ENCODE measurements at regions not wholly inside any gene's neighbourhood (a gene's known extent, or its start where the extent isn't known, plus 50 kb on each side); places are given as distances from the start of the nearest gene placed in this dataset.

DNA sequence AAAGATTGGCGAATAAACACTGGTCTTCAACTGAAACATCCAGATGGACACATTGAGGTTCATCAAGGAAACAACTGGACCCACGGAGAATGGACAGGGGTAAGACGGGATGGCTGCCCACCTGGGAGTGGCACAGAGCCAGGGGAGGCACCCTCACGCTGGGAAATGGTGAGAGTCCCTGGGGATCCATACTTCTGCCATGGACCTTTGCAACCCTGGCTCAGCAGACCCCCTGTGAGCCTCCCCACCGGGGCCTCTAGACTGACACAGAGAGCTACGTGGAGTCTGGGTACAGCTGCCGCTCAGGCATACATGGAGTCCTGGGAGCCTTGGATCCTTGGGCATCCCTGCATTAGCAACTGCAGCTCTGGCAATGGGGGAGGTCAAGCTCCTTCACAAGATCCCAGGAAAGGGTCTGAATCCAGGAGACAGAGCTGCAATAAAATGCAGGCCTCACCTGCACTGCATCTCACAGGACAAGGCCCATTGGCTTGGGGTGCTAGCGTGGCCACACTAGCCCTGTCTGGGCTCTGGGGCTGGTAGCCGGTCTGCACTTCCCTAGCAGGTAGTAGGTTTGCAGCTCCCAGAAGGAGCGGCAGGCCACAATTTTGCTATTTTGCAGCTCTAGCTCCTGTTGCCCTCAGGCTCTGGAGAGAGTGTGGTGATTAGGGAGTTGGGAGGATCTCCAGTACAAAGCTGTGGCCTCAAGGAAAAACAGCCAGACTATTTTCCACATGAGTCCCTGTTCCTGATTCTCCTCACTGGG lies 496.4 kb upstream of the LRRC4C start:
- no peak for DNase-seq (ENCODE audit: low read depth in 3 of 3, low spot score in 2 of 3)

DNA sequence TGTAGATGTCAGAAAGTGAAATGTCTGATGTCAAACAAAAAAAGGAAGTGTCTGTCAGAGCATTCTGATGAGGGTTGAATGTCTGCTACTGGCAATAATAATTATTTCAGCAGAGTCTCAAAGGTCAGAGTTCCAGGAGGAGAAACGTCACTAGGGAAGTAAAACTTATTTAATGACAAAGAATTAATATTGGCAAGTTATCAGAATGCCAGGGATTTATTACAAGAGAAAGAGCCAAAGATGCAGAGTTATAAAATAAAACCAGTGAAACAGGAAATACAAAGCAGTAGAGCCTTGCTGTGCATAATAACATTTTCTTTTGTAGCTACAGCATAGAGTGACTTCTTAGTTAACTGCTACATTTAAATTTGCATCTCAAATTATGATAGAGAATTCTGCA lies 504.0 kb upstream of the LRRC4C start:
- no peak for DNase-seq (ENCODE audit: low read depth in 3 of 3, low spot score in 2 of 3)

DNA sequence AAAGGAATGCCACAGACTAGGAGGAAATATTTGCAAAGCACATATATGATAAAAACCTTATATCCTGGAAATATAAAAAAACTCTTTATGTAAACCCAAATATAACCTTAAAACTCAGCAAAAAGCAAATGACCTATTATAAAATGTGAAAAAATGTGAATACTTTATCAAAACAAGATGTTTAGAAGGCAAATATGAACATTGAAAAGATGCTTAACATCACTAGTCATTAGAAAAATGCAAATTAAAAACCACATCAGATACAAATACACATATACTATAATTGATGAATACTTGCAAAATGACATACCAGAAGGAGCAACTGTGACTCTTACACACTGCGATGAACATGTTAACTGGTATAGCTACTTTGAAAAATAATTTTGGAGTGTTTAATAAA lies 511.2 kb upstream of the LRRC4C start:
- no peak for DNase-seq (ENCODE audit: low read depth in 3 of 3, low spot score in 2 of 3)

DNA sequence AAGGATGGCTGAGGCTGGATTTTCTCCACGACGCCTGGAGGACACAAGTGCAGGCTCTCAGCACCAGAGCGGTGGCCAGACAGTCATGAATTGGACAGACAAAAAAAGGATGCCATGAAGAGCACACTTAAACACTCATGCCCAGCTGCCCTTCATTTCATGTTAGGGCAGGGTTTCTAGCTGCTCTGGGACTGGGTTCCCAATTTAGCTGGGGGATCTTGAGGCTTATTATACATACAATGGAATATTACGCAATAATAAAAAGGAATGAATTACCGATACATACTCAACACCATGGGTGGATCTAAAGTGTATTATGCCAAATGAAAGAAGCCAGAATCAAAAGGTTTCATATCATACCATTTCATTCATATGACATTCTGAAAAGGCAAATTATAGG lies 512.1 kb upstream of the LRRC4C start:
- DNase-seq (ENCODE audit: low read depth in 3 of 3, low spot score in 2 of 3): no peak

DNA sequence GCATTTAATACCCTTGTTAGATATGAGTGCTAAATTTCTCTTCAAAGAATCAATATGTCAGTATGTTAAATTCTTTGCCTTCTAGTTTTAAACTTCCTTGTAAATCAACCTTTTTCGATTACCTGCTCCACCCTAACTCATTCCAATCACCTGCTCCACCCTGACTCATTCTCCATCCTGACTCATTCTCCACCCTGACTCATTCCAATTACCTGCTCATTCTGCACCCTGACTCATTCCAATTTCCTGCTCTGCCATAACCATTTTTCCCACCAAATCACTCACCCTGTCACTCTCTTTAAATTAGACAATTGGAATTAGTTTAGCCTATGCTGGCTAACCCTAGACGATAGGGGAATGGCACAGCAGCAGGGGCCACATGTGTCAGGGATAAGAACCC lies 519.5 kb upstream of the LRRC4C start:
- no peak for DNase-seq (ENCODE audit: low read depth in 3 of 3, low spot score in 2 of 3)

DNA sequence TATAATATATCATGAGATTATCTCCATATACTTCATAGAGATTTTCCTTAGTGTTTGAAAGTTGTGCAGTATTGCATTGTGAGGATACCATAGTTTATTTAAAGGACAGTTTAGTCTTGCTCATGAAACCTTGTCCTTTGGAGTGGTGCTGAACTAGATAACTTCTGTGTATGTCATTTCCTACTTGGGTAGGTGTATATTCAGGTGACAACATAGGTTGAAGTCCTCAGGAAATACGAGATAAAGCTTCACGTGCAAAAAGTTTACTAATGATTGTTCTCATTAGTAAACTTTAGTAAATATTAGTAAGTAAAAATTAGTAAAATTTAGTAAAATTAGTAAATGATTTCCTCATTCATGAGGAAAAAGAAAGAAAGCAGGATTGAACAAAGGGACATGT lies 521.3 kb upstream of the LRRC4C start:
- DNase-seq (ENCODE audit: low read depth in 3 of 3, low spot score in 2 of 3): no peak

DNA sequence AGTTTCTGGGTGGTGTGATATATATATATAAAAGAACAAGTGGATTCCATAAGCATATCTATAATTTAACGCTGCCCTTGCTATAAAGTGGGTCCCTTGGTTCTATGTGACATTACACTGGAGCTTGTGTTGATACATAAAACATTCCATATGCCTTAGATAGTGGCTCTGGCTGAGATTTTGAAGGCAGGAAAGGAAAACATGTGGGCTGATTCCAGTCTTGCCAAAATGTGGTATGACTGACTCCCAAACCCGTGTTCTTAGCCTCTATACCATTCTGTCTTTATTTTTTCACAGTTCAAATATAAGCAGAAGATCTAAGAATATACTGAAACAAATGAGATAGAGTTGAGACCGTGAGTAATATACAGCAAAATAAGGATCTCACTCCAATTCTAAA lies 522.8 kb upstream of the LRRC4C start:
- DNase-seq (ENCODE audit: low read depth in 3 of 3, low spot score in 2 of 3): no peak

DNA sequence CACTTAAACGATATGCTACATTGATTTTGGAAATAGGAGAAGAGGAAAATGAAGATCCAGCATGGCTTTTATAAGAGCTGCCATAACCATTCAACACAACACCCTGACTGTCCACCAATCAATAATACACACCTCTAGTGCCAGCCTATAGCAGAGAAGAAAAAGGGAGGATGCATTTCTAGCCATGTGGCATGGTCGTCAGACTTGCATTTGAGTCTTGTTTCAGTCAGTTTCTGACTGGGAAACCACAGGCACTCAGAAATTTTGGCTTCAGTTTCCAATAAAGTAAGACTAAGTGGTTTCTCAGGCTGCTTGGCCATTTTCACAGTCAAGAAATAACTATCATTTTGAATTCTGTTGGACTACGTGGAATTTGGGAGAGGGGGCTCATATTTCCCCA lies 523.5 kb upstream of the LRRC4C start:
- no peak for DNase-seq (ENCODE audit: low read depth in 3 of 3, low spot score in 2 of 3)

DNA sequence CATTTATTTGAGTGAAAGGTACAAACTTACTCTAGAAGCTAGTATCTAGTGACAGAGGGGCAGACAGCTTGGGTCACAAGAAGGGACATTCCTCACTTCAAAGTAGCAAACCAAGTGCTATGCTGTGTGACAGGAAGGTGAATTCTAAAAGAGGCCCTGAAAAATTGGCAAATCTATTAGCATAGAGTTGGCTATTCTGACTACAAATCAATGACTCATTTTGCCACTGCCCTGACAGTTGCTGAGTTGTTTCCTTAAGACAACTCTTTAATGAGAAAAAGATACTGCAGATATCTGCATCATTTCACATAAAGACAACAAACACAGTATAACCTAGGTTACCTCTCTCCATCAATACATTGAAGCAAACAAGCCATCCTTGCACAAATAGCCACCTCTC lies 524.0 kb upstream of the LRRC4C start:
- DNase-seq (ENCODE audit: low read depth in 3 of 3, low spot score in 2 of 3): no peak

DNA sequence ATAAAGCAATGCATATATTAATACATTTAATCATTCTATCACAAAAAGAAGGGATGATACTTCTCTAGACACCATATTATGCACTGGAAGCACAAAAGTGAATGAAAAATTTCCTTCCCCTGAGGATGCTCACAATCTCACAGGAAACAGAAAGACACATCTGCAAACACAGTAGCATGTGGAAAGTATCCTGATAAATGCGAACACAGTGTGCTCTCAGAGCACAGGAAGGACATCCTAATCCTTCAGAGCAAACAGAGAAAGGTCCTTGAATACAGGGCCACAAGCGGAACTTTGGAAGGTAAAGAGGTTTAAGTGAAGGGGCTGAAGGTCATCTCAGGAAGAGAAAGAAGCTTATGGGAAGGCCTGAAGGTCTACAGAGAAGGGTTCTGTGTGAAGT lies 524.6 kb upstream of the LRRC4C start:
- no peak for DNase-seq (ENCODE audit: low read depth in 3 of 3, low spot score in 2 of 3)

DNA sequence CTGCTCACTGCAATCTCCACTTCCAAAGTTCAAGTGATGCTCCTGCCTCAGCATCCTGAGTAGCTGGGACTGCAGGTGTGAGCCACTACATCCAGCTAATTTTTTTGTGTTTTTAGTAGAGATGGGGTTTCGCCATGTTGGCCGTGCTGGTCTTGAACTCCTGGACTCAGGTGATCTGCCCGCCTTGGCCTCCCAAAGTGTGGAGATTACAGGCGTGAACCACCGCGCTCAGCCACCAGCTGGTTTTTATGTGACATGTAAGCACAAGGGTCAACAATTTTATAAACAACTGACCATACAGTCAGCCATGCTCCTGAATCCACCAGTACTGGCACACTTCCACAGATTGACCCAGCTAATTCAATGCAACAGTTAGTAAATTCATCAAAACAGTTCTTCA lies 526.3 kb upstream of the LRRC4C start:
- no peak for DNase-seq (ENCODE audit: low read depth in 3 of 3, low spot score in 2 of 3)

DNA sequence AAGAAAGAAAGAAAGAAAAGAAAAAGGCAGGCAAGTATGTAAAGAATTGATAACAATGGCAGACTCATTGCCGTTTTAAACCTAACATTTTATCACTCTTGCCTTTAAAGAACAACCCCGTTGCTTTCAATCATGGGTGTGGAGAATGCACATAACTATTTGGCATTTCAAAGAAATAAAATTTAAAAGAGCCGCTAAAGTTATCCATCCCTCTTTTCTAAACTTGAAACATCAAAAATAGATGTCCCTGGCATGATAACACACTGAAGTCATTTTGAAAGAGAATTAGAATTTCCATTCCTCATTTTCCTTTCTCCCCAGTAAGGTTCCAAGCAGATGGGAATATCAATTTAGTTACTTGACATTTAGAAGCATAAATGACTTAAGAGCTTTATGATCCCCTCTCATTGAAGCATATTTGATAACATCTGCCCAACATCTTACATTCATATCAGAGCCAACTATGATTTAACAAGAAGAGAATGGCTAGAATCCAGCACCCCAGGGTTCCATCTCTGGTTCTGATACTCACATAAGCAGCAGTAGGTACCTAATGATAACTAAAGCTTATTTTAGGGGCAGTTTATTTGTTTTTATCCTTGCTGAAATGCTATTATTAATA lies 529.6 kb upstream of the LRRC4C start:
- DNase-seq (ENCODE audit: low read depth in 3 of 3, low spot score in 2 of 3): no peak

DNA sequence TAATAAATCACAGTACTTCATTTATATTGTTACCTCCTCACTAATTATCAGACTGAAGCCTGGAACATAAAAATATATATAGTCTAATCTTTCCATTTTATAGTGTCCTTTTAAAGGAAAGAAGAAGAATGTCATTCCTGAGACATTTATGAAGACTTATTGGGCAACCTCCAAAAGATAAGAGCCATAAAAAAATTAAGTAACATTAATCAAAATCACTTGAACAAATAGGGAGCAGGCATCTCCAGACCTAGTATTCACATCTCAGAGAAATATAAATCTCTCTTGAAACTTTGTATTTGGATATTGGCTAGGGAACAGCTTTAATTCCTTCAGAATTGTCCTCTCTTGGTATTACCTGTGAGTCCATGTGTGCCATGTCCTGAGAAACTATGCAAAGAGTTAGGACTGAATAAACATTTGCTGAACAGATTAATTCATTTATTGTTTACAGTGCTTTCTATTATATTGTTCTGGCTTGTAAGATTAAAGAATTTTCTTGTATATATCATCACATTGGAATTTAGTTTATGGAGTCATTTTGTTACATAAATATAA lies 530.5 kb upstream of the LRRC4C start:
- no peak for DNase-seq (ENCODE audit: low read depth in 3 of 3, low spot score in 2 of 3)

DNA sequence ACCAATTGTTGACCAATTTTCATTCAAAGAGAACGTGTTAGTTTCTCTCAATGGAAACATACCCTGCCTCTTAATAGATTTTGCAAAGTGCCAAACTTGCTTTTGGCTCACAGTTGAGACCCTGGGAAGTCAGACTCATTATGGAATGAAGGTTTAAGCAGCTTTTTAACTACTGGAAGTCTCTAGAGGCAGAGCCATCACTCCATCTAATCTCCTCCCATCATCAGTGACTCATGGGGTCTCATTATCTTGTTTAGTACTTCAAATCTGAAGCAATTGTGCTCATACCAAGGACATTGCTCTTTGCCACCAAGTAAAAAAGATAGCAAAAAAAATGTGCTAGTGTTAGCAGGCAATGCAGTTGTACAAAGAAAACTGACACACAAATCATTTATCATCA lies 537.1 kb upstream of the LRRC4C start:
- DNase-seq (ENCODE audit: low read depth in 3 of 3, low spot score in 2 of 3): no peak

DNA sequence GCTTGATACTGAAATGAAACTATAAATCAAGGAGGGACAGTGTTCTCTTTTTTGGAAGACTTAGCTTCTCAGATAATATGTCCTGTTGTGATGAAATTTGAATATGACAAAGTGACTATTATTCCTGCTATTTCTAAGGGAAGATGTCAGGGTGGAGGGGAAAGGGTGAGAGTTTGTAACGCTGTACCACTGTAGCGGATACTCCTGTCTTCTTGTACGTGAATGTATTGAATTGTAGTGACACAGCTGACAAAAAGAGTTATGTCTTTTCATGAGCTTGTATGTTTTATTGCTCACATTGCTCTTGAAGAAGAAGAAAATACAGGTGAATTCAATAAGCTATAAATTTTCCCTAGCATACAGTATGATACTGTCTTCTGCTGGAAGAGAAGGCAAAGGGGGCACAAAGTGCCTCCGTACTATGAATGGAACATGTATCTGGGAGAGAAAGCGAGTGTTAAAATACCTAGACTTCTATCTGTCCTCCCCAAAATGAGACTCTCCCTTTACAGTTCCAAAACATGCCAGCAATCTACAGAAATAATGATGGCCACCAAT lies 538.5 kb upstream of the LRRC4C start:
- no peak for DNase-seq (ENCODE audit: low read depth in 3 of 3, low spot score in 2 of 3)

DNA sequence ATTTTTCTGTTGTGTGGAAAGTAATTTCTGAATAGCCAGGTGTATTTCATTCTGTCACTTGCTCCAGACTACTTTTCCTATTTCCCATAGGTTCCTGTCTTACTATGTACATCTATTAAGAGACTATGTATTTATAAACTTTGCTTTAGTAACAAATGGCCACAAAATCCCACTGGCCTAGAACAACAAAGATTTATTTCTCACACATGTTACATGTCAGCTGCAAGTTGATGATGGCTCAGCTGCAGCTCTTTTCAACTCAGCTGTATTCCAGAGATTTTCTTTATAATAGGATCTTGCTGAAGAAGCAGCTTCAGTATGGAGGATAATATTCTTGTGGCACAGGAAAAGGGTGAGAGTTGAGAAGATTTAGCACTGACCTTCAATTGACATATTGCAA lies 539.6 kb upstream of the LRRC4C start:
- DNase-seq (ENCODE audit: low read depth in 3 of 3, low spot score in 2 of 3): no peak

DNA sequence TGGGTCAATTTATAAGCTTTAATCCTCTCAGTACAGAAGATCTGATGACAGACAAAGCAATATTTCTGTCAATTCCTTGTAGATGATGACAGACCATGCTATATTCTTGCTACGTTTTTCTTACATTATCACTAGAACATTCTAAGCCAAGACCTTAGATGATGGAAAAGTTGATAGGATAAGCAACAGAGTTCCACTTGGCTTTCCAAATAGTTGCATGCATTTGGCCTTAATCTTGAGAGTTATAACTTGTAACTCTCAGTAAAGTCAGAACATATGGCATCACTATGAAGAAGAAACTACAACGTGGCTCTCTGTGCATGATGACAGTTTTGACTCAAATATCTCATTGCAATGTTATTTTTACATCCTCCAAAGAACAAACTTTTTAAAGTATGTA lies 544.3 kb upstream of the LRRC4C start:
- no peak for DNase-seq (ENCODE audit: low read depth in 3 of 3, low spot score in 2 of 3)

DNA sequence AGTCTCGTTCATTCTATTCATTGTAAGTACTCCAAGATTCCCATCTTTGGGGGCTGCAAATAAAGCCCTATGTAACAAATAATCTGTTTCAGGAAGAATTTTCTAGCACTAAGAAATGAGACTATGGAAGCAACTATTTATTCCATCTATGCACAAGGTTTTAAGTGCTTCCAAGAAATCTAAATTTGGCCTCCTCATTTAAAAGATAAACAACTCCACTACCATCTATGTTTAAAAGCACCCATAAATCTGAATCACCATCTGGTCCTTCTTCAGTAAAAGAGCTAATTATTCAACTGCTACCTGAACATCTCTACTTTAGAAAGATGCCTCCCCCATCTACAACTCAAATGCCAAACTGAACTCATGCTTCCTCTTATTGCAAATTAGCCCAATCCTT lies 547.3 kb upstream of the LRRC4C start:
- no peak for DNase-seq (ENCODE audit: low read depth in 3 of 3, low spot score in 2 of 3)

DNA sequence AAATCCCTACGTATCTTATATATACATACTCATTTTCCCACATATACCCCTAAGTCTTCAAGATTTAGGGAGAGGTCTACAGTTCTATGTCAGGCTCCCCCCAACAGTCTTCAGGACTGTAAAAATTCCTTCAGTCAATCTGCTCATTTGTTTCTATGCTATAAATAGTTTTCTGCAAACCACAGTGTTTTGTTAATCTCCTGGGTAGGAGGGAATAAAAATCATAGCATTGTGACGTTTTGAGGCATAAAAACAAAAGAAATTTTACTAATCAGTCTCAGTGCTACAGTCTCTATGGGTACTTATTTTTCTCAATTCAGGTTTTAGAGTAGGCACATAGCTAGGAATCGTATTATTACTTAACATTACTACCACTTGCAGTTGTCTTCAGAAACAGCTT lies 552.8 kb upstream of the LRRC4C start:
- no peak for DNase-seq (ENCODE audit: low read depth in 3 of 3, low spot score in 2 of 3)

DNA sequence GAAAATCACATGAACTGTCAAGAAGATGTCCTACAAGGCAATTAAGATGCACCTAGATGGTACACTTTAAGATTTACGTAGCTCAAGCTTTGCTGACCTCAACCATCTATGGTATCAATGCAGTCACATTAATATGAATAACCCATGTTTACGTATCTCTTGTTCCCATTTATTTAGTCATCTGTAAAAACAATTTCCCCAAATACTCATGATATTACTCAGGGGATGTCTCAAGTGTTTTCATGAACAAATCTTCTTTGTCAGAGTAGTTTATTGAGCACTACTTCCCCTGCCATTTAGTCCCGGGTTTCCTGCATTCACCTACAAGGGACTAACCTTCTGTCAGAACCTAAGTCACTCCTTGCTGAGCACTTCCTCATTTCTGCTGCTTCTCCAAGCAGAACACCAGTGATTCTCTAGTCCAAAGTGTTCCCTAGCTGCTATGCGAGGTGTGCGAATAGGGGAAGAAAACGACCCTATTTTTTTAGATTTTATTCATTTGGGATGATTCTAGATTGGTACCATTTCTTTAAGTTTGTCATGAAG lies 554.3 kb upstream of the LRRC4C start:
- DNase-seq (ENCODE audit: low read depth in 3 of 3, low spot score in 2 of 3): no peak

DNA sequence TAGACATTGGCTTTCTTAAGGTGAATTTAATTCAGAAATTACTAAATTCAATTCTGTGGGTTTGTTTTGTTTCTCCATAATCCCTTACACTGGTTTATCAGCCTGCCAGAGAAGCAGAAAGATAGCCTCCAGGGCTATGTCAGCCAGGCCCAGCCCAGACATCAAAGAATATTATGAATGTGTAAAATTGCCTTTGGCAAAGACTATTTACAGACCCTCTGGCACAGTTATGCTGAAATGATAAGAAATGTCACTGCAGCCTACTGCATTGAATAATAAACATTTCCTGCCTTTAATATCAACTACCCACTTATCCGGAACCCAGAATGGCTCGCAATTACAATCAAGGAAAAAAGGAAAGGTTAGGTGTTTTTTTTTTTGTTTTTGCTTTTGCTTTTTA lies 562.5 kb upstream of the LRRC4C start:
- DNase-seq (ENCODE audit: low read depth in 3 of 3, low spot score in 2 of 3): no peak

DNA sequence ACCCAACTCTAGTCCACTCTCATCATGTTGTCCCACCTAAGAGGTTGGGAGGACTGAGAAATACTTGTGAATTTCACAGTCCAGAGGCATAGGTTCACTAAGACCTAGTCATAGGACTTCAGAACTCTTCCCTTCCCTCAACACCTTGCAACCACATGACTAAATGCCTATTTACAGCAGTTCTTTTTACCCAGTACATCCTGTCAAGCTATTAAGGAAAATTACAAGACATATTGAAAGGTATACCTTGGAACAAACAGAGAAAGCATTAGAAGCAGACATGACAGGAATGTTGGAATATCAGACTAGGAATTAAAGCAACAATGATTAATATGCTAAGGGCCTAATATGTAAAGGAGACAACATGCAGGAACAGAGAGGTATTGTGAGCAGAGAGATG lies 563.8 kb upstream of the LRRC4C start:
- DNase-seq (ENCODE audit: low read depth in 3 of 3, low spot score in 2 of 3): no peak

Data from right renal cortex interstitium (tissue), 3 donors.